ENCODE measurements at regions not wholly inside any gene's neighbourhood (a gene's known extent, or its start where the extent isn't known, plus 50 kb on each side); places are given as distances from the start of the nearest gene placed in this dataset.
"Not testable (repeated sequence)": the region's sequence is repeated elsewhere in the genome, so short reads cannot be mapped to it uniquely, and the experiment has no call there.

GRCh38 chr2:39487398-39488250 lies 50.5 kb upstream of the MAP4K3 start:
- no peak for DNase-seq

DNA sequence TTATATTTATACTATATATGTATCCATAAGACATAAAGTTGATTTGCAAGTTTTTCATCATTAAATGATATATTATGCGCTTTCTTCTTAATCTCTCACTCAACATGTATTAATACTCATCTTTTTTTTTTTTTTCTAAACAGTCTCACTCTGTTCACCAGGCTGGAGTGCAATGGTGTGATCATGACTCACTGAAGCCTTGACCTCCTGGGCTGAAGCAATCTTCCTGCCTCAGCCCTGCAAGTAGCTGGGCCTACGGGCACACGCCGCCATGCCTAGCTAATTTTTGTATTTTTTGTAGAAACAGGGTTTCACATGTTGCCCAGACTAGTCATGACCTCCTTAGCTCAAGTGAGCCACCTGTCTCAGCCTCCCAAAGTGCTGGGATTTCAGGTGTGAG lies 51.4 kb upstream of the MAP4K3 start:
- no peak for DNase-seq

GRCh38 chr2:39490586-39490985 lies 53.5 kb upstream of the MAP4K3 start:
- no peak for DNase-seq

DNA sequence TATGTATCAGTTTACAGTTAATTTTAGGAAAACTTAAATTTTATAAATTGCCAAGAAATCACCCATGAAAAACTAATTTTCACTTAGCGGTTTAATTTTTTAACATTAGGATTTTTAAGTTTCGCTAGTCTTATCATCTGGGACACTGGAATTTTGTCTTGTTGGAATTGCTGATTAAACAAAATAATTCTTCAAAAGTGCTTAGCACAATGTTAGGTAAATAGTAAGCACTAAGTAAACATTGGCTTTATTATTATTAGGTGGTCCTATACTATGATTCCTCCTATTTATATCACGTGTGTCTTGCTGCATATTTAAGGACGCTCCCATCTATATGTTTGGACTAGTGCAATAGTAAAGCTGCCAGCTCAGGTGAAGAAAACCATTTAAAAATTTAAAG lies 54.6 kb upstream of the MAP4K3 start:
- DNase-seq = no peak

DNA sequence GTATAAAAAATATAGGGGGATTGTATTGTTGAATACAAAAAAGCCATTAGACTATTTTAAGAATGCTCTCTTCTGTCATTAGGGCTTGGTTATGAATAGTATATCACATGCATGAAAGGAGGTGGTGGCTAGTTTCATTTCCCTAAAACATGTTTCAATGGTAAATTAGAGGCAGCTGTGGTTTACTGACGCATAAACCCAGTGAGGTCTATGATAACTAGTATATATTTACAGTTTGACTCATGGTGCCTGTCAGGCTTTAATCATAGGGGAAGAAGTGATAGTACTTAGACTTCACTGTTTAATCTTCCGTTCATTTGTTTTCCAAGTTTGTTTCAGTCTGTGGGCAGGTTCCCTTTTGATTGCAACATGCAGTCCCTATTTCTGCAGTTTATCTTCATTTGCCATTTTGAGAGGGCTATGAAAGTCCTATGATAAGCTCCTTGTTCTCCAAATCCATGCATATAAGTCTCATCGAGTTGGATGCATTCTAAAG lies 55.1 kb upstream of the MAP4K3 start:
- peak in 1 of 3 donors; percentile 86 for DNase-seq

DNA sequence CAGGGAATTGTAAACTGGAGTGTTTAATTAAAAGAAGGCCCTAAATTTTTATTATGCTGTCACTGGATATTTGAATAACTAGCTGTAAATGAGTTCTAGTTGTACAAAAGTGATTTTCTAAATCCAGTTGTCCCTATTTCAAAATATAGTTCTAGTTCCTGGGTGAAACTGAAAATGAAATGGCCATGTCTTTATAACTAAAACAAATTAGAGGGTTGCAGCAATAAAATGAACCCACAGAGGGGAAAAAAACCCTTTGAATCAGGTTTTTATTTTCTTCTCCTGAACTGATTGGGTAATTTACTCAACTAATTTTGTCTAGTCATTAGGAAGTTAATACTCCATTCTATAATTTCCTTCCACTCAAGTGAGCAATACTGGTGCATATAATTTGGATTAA lies 55.6 kb upstream of the MAP4K3 start:
- DNase-seq = no peak

DNA sequence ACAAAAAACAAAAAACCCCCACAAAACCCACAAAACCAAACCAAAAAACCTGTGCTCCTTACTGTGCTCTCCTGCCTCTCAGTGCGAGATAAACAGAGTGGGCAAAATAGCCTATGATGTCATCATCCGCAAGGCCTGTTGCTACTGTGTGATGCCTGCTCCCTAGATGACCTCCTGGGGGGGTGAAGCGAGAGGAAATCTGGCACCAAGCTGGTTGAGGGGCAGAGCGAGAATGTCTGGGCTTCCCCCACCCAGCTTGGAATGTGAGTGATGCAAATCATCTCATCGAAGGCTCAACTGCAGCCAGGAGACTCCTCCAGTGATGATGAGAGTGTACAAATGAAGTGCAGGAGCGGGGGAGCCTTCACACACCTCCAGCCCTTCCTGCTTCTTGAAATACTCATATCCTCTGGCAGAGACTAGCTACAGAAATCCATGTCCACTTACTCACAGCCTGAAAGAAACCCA lies 57.7 kb upstream of the MAP4K3 start:
- DNase-seq = peak in 2 of 3 donors; percentile 44 to 96

GRCh38 chr2:39497082-39497801 lies 60.2 kb upstream of the MAP4K3 start:
- peak in 2 of 3 donors; percentile 47 to 76 for DNase-seq

GRCh38 chr2:39498176-39498575 lies 61.1 kb upstream of the MAP4K3 start:
- DNase-seq = not testable (repeated sequence)

GRCh38 chr2:39498786-39499185 lies 61.7 kb upstream of the MAP4K3 start:
- no peak for DNase-seq

GRCh38 chr2:39499336-39499735 lies 62.3 kb upstream of the MAP4K3 start:
- no peak for DNase-seq

DNA sequence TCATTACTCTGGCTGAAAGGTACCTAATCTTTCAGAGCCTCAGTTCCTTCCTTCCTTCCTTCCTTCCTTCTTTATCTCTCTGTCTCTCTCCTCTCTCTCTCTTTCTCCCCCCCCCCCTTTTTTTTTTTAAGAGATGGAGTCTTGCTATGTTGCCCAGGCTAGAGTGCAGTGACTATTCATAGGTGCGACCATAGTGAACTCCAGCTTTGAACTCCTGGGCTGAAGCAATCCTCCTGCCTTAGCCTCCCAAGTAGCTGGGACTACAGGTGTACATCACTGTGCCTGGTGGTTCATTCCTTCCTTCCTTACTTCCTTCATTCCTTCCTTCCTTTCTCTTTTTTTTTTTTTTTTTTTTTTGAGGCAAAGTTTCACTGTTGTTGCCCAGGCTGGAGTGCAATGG lies 64.3 kb upstream of the MAP4K3 start:
- no peak for DNase-seq

- no peak for DNase-seq
These were observed 66.2 kb upstream of the MAP4K3 start for GRCh38 chr2:39503277-39503676.

DNA sequence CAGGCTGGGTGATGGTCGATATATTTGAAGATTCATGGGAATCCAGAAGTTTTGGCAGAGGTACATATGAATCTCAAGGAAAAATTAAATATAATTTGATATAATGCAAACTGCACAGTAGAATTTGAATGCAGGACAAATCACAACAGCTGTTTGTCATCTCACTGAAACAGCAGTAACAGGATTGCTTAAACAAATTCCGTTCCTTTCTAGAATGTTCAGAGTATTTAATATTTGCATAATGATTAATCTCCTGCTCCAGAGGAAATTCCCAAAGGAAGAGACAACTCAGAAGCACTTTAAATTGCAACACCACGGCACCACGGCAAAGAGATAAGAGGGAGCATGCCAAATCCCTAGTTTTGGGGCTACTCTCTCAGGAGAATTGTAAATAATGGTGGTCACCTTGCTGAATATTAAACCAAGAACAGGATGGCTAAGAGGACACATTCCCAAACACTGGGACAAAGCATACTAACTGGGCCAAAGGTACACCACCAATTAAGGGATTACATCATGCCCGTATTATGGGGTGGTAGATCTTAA lies 67.8 kb upstream of the MAP4K3 start:
- DNase-seq = peak in 2 of 3 donors; percentile 47 to 68

- no peak for DNase-seq
These were observed 69.1 kb upstream of the MAP4K3 start for GRCh38 chr2:39506215-39506614.

GRCh38 chr2:39508198-39508597 lies 71.1 kb upstream of the MAP4K3 start:
- peak in 1 of 3 donors; percentile 59 for DNase-seq

GRCh38 chr2:39510140-39510539 lies 73.1 kb upstream of the MAP4K3 start:
- DNase-seq = peak in 1 of 3 donors; percentile 52

DNA sequence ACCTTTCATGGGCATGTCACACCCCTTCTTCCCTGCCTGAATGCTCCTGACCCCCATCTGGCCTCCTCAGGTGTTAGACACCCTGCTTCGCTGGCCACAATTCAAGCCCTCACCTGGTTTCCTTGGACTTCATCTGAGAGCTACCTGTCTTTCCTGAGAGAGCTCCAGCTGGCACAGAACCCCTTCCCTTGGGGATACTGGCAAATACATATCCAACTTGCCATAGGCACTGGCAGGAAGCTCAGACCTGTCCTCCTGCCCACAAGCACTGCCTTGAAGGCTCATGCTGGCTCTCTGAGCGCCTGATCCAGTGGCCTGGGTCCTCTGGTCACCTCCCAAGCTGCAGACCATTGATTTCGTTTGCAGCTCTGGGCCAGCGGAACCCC lies 74.1 kb upstream of the MAP4K3 start:
- no peak for DNase-seq

DNA sequence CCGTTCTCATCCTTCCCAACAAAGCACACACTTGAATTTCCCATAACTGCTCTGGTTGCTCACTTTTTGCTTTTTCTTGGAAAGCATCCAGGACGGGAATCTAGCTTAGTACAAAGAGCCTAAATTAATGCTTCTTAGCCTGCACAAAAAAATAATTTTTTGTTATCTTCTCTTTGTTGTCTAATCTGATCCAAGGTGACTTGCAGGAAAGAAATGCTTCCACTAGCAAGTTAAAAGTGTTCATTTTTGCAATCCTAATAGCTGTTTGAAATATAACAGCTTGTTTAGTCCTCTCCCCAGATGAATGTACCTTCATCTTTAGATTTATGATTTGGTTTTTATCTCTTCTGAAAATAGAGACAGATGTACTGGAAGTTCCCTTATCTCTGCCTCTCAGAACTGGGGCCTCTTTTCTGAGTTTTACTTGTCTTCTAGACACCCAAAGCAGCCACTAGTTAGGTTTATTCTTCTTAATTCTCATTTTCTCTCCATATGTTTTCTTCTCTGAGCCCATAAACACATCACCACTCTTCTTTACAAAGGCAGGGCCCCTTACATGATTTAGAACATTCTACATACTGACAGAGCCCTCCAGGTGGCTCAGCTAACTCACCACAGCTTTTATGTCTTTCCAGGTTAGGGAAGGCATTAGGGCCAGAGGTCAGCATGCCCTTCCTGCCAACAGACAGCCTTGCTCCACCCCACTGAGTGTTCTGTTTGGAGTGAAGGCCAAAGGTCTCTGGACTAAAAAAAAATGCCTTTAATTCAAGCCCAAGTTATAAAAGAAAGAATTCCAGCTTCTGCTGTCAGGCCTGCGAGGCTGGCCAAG lies 74.7 kb upstream of the MAP4K3 start:
- DNase-seq = peak in 1 of 3 donors; percentile 63

DNA sequence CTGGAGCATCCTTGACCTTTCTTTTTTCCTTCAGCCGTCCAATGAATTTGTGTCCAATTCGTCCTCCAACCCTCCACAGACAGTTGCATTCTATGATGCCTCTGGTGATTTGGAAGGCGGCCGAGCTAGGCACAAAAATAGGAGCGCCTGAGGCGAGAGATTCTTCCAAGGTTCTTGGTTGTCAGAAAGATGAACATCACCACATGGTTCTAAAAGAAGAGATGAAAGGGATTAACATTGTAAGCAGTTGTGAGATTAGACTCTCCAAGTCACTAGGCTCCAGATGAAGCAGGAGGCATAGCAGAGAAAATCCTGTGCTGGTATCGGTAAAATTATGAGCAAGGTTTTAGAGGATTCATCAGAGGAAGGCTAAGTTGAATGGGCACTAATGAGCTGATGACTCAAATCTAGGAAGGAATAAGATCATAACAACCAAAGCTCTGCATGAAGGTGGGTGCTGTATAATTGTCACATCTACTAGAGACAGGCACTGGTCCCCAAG lies 75.4 kb upstream of the MAP4K3 start:
- DNase-seq = peak in 1 of 3 donors; percentile 38

DNA sequence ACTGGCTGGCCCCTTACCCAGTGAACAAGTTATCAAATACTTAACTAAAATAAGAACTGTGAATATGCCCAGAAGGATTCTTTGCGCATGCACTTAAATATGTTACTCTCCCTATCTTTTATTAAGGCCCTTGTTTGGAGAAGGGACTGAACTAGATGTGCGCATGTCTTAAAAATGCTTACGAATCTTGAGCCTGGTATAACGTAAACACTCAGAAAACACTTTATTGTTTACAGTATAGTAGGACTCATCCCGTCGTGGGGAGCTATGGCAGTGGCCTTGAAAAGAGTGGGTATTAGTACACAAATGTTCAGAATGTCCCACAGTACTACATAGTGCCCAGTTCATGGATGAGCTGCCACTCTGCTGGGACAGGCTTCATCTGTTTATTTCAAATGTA lies 75.9 kb upstream of the MAP4K3 start:
- DNase-seq = no peak

All from muscle of back (tissue), 3 donors.